Stimulated activated CD4-positive, alpha-beta T cell treated with anti-CD3 and anti-CD28 coated beads, Interleukin-12 subunit alpha, Interleukin-12 subunit beta, amount 100 ng/mL, for 4 hours (primary cell): ENCODE measurements at regions not wholly inside any gene's neighbourhood (a gene's known extent, or its start where the extent isn't known, plus 50 kb on each side); places are given as distances from the start of the nearest gene placed in this dataset.
A peak's percentile ranks its signal among the peaks of the same experiment; 100 is the strongest.

Experiments
- DNase-seq: peaks from one replicate; pipeline ENCODE4 v3.0.0-alpha.2; 2020

DNA sequence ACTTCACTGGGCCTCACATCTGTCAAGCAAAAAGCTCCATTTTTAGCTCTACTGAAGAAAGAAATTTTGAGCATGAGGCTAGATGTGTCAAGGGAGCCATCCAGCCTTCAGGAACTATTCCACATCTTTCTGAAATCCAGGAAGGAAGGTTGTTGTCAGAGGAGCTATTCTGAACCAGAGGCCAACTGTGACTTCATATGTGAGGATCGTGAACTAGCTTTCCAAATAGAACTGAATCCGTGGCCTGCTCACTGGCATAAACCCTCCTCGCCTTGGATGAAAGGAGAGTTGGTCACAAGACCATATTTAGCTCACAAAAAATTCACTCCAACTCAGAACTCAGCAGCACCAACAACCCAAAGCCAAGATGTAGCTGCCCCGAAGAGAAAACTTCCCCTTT lies 195.8 kb downstream of the FOXO1 start:
- no peak for DNase-seq

DNA sequence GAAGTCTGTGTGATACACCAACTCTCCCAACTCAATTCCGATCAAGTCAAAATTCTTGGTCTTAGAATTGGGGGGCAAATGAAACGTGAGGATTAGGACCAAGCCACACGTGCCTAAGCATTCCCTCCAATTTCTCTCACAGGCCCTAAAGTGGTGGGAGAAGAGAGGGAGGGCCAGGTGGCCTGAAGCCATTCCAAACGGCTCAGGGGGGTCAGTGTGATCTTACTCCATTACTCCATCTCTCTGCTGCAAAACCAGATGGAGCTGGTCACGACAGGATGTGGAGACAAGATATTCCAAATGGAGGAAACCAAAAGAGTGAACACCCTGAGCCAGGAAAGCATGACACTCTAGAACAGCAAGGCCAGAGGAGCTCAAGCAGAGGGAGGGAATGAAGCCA lies 195.4 kb downstream of the FOXO1 start:
- DNase-seq, result no peak

GRCh38 chr13:40471911-40472310 lies 194.5 kb downstream of the FOXO1 start:
- no peak for DNase-seq

- no peak for DNase-seq
Measured at GRCh38 chr13:40472427-40473220, 193.8 kb downstream of the FOXO1 start.

- DNase-seq, result no peak
Measured at GRCh38 chr13:40475617-40476016, 190.8 kb downstream of the FOXO1 start.

DNA sequence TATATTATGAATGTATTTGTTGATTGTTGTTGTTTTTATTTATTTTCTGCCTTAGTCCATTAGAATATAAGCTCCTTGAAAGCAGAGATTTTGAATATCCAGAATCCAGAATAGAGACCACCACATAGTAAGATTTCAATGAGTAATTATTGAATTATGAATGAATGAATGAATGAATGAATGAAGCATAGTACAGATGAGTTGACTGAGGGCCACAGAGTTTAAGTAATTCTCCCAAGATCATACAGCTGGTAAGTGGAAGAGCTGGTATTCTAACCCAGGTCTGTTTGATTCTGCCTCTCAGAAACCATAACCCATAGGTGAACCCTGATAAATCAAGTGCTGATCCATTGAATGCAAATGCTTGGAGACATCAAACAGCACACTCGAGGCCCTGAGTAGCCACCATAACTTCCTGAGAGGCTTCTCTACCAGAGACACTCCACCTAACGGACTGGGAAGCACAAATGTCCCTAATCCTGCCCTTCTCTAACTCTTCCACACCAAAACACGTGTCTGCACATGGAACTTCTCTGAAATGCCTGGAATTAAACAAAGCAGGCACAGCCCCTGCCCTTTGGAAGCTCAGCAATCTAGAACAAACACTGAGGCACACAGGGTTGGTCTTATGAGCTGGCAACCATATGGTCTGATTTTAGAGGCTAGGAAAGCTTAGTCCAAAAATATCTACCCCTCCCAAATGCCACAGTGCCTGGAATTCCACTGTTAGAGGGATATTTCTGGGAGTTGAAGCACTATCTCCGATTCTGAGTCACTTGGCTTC lies 190.1 kb downstream of the FOXO1 start:
- no peak for DNase-seq

DNA sequence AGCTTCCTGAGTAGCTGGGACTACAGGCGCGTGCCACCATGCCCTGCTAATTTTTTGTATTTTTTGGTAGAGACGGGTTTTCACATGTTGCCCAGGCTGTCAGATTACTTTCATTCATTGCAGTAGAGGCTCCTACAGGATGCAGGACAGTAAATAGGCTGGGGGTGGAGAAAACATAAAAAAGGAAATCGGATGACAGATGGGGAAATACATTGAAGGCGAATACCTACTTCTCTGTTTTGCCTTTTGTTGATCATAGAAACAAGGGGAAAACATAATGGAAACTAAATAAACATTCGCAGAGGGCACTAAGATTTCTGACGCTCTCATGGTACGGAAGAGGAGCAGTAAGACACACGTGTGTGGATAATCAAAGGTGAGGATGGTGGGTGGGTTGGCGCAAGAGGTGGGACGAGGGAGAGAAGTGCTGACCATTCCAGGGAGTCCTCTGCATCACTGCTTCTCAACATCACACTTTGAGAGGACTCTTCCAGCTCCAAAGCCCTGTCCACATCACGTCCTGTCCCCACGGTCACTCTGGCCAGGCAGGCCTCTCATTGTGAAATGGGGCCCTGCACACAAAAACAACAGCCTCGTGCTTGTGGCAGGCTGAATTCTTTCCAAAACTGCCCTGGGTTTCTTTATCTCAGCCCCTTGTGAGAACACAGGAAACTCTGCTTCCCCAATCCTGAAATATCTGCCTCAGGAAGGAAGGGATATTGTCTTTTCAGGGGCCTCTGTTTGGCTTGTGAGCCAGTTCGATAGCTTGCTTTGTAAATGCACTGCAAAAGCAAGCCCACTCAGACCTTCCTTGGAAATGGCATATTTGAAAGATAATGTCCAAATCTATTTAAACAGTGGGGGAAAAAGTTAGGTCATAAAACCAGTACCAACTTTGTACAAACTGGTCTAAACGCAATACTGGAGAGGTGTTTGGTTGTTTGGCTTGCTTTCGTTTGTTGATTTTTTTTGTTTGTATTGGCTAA lies 188.5 kb downstream of the FOXO1 start:
- no peak for DNase-seq

GRCh38 chr13:40478775-40479174 lies 187.7 kb downstream of the FOXO1 start:
- DNase-seq, result no peak

- DNase-seq, result no peak
Measured at GRCh38 chr13:40479196-40479845, 187.1 kb downstream of the FOXO1 start.

- no peak for DNase-seq
Measured at GRCh38 chr13:40480012-40480914, 186.2 kb downstream of the FOXO1 start.

DNA sequence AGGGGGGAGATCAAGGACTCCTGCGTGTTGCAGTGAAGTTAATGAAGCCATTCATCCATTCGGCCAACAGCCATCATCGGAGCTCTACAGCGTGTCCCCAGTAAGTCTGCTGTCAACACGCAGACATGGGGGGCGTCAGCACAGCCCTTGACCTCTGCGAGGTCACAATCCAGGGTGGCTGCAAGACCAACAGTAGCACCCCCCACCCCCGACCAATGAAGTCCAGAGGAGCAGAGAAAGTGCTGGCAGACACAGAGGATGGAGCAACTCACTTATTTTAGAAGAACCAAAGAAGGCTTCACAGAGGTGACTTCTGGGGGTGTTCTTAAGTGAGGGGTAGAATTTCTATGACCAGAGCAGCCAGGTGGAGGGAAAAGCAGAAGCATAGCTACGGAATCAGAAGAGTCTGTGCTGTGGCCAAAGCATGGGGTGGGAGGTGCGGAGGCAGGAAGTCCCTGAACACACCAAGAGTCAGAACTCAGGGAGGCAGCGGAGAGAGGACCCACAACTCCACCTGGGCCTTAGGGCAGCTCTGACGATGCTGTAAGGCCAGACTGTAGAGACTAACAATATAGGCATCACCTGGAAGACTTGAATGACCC lies 185.4 kb downstream of the FOXO1 start:
- no peak for DNase-seq

GRCh38 chr13:40483601-40484000 lies 182.8 kb downstream of the FOXO1 start:
- no peak for DNase-seq

GRCh38 chr13:40484101-40484800 lies 182.2 kb downstream of the FOXO1 start:
- DNase-seq, result no peak

DNA sequence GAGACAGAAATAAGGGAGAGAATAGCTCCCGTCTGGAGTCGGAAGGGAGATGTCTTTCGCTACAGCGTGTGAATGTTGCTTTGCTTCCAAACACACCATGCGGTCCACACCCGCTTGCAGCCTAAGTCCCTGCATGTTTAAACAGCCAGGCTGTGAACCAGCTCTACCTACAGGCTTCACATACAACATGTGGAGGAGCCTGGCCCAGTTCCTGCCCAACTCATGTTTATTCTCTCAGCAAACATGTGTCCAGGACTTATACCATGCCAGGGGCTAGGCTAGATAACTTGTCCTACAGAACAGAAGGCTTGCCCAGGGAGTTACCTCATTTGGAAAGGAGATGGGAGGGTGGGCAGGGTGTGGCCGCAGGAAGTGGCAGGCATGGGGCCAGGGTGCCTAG lies 181.5 kb downstream of the FOXO1 start:
- no peak for DNase-seq

GRCh38 chr13:40485611-40486517 lies 180.6 kb downstream of the FOXO1 start:
- peak; percentile 47 for DNase-seq

DNA sequence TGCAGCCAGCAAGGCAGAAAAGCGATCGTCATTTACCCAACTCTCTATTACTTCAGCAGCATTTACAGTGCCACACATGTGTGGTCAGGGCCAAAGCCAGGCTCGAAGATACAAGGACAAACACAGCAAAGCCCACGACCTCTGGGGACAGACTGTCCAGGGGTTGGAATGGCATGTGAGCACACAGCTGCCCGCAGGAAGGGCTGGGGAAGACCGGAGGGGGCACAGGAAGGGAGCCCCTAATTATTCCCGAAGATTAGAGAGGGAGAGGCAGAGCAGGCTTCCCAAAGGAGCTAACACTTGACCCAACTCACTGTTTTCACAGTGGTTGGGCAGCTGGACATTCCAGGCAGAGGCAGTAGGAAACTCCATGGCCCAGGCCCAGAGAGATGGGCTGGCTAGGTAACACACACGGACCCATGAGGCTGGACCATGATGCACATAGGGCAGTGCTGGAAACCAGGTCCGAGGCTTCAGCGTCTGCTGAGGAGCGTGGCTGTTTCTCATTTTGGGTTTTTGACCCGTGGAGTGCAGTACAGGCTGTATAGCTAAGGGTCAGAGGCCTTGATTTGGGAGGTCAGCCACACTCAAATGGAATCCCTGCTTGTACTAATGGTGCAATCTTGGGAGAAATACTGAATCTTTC lies 179.8 kb downstream of the FOXO1 start:
- no peak for DNase-seq

DNA sequence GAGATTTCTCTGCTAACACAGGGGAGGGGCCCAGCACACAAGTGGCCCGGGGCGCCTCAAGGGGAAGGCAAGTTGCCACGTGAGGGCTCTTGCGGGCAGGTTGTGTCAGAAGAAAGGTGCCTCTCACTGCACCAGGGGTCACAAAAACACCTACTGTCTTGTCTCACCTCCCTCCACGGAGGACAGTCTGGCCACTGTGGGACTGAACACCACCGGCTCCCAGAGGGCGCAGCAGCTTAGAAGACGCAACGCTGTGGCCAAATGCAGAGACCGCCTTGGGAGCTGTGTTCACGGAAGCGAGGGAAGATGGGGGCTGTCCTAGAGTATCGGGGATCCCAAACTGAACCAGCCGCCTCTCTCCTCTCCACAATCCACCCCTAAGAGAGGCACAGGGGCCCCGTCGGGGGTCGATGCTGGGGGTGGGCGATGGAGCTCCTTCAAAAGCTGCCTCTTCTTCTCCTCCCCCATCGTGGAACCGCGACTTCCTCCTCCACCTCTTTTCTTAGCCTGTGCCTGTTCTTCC lies 177.5 kb downstream of the FOXO1 start:
- no peak for DNase-seq

DNA sequence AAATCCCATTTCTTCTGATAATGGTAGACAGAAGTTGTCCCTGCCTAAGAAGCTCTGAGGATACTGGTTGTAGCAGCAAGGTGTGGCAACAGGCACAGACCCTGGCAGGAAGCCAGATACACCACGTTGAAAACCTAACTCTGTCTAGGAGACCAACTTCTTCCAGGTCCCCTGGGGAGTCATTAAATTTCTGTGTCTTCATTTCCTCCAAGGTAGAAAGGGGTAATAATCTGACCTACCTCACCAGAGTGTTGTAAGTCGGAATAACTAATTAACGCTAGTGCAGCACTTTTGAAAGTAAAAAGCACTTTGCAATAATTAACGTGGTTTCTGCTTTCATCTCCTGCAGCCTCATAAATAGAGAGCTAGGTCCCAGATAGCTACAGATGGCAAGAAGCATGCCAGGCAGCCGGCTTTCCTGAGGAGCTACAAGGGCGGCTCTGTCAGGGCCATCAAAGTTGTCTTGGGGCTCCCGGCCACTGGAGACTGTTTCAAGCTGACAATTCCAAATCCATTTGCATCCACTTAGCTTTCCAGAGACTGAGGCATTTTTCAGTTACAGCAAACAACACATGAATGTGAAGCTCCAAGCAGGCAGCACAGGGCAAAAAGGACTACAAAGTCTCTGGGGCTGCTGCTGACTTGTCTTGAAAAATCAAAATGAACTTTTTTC lies 176.2 kb downstream of the FOXO1 start:
- no peak for DNase-seq
